A673 (cell line): ENCODE measurements at regions not wholly inside any gene's neighbourhood (a gene's known extent, or its start where the extent isn't known, plus 50 kb on each side); places are given as distances from the start of the nearest gene placed in this dataset.

Experiments used
- BruUV-seq: library from RNA; stranded (reverse); fragments of 400-500 nt; replicated peaks from 2 replicates; lab custom pipeline; 2021; lab: Mats Ljungman, UMichigan
- CTCF ChIA-PET: fragments of 300-600 bp; sonication (Branson Sonifier 250); formaldehyde crosslinking; loops from one replicate; lab custom pipeline; 2022; ENCODE audit warnings: antibody characterized with exemption; lab: Charles Lee
- POLR2A ChIA-PET: fragments of 300-600 bp; sonication (Branson Sonifier 250); formaldehyde crosslinking; loops from one replicate; lab custom pipeline; 2022; ENCODE audit warnings: antibody characterized with exemption; ENCODE audit not compliant: low non-redundant PET; lab: Charles Lee
- DNase-seq: peaks from one replicate; pipeline ENCODE4 v3.0.0-alpha.2; 2015; ENCODE audit warnings: low spot score
- H3K27ac ChIP-seq: fragments of 200-600 bp; sonication (generic); 2 replicates; pipeline ENCODE4 v1.5.1; 2016; ENCODE audit warnings: mixed run types, low read depth, mild to moderate bottlenecking, mixed read lengths, antibody characterized with exemption, low read length; ENCODE audit not compliant: poor library complexity, severe bottlenecking
- H3K27me3 ChIP-seq: fragments of 200-600 bp; sonication (generic); replicated peaks from 2 replicates; pipeline ENCODE4 v1.6.1; 2017; ENCODE audit warnings: mixed run types, low read depth, mild to moderate bottlenecking, mixed read lengths, antibody characterized with exemption, low read length; ENCODE audit not compliant: insufficient read depth, poor library complexity
- H3K36me3 ChIP-seq: fragments of 200-600 bp; sonication (generic); 2 replicates; pipeline ENCODE4 v1.6.1; 2016; ENCODE audit warnings: mixed run types, mild to moderate bottlenecking, mixed read lengths, antibody characterized with exemption, low read length; ENCODE audit not compliant: insufficient read depth, poor library complexity, severe bottlenecking
- H3K4me1 ChIP-seq: fragments of 200-600 bp; sonication (generic); 2 replicates; pipeline ENCODE4 v1.6.1; 2017; ENCODE audit warnings: mixed run types, mild to moderate bottlenecking, mixed read lengths, antibody characterized with exemption, low read length; ENCODE audit not compliant: insufficient read depth, poor library complexity, severe bottlenecking
- H3K4me3 ChIP-seq: fragments of 200-600 bp; sonication (generic); 2 replicates; pipeline ENCODE4 v1.5.1; 2016; ENCODE audit warnings: low read depth, mixed run types, mild to moderate bottlenecking, mixed read lengths, low read length; ENCODE audit not compliant: poor library complexity, severe bottlenecking
- H3K9me3 ChIP-seq: fragments of 200-600 bp; sonication (generic); 2 replicates; pipeline ENCODE4 v1.6.1; 2016; ENCODE audit warnings: mixed run types, low read depth, mild to moderate bottlenecking, mixed read lengths, antibody characterized with exemption, low read length; ENCODE audit not compliant: poor library complexity, severe bottlenecking
- EZH2 ChIP-seq: fragments of 200-600 bp; sonication (generic); IDR thresholded peaks from 2 replicates; pipeline ENCODE4 v1.6.1; 2017; ENCODE audit warnings: borderline replicate concordance, low read depth, mild to moderate bottlenecking, mixed read lengths, antibody characterized with exemption, low read length; ENCODE audit not compliant: poor library complexity, severe bottlenecking
- intact Hi-C: fragments of 100-400 bp; cut with micrococcal nuclease; formaldehyde crosslinking; loops from one replicate; pipeline ENCODE4 v1.10.0; 2022; ENCODE audit not compliant: unreplicated experiment
- TF ChIP-seq, protein P1 (sequence below): fragments of 300-800, 200-600 bp; sonication (generic); conservative IDR thresholded peaks from 2 replicates; pipeline ENCODE4 v1.5.1; 2017; ENCODE audit warnings: low read depth, mild to moderate bottlenecking, antibody characterized with exemption, low read length, moderate library complexity, mixed read lengths

- no peak overlapping the region for H3K4me3 ChIP-seq
- POLR2A ChIA-PET, result no interaction called here
- CTCF ChIA-PET, result no interaction called here
- TF ChIP-seq, protein P1, sequence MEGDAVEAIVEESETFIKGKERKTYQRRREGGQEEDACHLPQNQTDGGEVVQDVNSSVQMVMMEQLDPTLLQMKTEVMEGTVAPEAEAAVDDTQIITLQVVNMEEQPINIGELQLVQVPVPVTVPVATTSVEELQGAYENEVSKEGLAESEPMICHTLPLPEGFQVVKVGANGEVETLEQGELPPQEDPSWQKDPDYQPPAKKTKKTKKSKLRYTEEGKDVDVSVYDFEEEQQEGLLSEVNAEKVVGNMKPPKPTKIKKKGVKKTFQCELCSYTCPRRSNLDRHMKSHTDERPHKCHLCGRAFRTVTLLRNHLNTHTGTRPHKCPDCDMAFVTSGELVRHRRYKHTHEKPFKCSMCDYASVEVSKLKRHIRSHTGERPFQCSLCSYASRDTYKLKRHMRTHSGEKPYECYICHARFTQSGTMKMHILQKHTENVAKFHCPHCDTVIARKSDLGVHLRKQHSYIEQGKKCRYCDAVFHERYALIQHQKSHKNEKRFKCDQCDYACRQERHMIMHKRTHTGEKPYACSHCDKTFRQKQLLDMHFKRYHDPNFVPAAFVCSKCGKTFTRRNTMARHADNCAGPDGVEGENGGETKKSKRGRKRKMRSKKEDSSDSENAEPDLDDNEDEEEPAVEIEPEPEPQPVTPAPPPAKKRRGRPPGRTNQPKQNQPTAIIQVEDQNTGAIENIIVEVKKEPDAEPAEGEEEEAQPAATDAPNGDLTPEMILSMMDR, result no peak
- no peak for TF ChIP-seq EZH2
- no peak overlapping the region for H3K27ac ChIP-seq
- DNase-seq, result no peak
- intact Hi-C loops, result no loop called here
- peaks cover 2% of the 10 kb centered on the region for H3K9me3 ChIP-seq
- H3K27me3 ChIP-seq, result peaks cover 3% of the 10 kb centered on the region
- no peaks in the 10 kb centered on the region for H3K4me1 ChIP-seq
- no peaks in the 10 kb centered on the region for H3K36me3 ChIP-seq
- no TSS peak for BruUV-seq
Measured at GRCh38 chr16:6570530-6570929, 762.1 kb upstream of the RBFOX1 start.

- H3K27ac ChIP-seq, result no peak overlapping the region
- no peaks in the 10 kb centered on the region for H3K4me1 ChIP-seq
- intact Hi-C loops, result no loop called here
- H3K27me3 ChIP-seq, result no peaks in the 10 kb centered on the region
- ChIA-PET CTCF (no interaction called here), POLR2A (no interaction called here)
- H3K36me3 ChIP-seq, result no peaks in the 10 kb centered on the region
- H3K9me3 ChIP-seq, result no peaks in the 10 kb centered on the region
- DNase-seq, result no peak
- no peak for TF ChIP-seq EZH2
- TF ChIP-seq, protein P1, result no peak
- BruUV-seq, result no TSS peak
- H3K4me3 ChIP-seq, result no peak overlapping the region
Measured at GRCh38 chr16:6562986-6563385, 769.7 kb upstream of the RBFOX1 start.

DNA sequence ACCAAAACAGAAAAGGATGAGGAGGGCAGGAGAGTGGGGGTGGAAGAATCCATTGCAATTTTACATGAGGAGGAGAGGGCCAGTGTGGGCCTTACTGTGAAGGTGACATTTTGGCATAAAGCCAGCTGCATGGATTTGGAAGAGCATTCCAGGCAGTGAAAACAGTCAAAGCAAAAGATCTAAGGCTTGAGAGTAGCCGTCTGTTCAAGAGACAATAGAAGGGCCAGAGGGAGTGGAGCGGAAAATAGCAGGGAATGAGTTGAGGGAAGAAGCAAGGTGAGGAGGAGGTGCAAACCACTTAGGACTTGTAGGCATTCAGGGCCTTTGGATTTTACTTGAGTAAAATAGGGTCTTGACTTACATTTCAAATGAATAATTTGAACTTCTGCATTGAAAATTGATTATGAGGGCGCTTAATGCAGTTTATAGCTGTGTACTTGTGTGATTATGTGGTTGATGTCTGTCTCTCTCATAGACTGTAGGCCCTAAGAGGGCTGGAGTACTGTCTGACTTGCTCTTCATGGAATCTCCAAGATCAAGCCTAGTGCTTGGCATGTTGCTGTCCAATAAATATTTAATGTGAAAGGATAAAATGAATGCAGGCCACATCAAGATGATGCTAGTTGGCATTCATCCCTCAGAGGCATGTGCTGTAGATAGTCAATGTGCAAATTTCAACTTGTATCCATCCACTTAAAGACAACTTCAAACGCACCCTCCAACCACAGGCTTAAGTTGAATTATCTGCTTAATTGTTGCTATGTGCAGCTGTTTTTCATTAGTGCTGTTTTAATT, 772.1 kb upstream of the RBFOX1 start:
- Histone ChIP-seq H3K27ac (no peak overlapping the region), H3K4me1 (no peaks in the 10 kb centered on the region), H3K9me3 (no peaks in the 10 kb centered on the region), H3K27me3 (no peaks in the 10 kb centered on the region), H3K4me3 (no peak overlapping the region), H3K36me3 (no peaks in the 10 kb centered on the region)
- no peak for DNase-seq
- ChIA-PET POLR2A (no interaction called here), CTCF (no interaction called here)
- TF ChIP-seq, protein P1, result no peak
- no peak for TF ChIP-seq EZH2
- BruUV-seq, result no TSS peak
- intact Hi-C loops, result no loop called here
